ENCODE measurements at regions not wholly inside any gene's neighbourhood (a gene's known extent, or its start where the extent isn't known, plus 50 kb on each side); places are given as distances from the start of the nearest gene placed in this dataset.

DNA sequence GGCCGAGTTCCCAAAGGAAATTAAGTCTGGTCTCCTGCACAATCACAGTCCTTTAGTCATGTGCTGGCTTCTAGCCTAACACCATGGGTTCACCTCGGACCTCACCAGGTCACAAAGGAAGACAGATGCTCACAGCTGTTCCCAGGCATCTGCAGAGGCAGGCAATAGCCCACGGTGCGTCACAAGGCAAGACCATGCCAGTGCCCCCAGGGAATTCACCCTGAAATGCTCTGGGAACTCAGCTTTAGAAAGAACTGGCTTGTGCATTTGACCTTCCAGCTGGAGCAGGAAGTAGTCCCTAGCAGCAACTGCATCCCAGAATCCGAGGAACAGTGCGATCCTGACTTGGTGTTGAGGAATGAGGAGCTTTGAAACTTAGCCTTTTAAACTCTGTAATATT lies 96.8 kb upstream of the WASF3 start:
- no peaks in the 10 kb centered on the region for H3K27me3 ChIP-seq (ENCODE audit: insufficient read depth, poor library complexity, severe bottlenecking)
- H3K27ac ChIP-seq (replicated peaks) = no peak overlapping the region
- TF ChIP-seq, protein P1, sequence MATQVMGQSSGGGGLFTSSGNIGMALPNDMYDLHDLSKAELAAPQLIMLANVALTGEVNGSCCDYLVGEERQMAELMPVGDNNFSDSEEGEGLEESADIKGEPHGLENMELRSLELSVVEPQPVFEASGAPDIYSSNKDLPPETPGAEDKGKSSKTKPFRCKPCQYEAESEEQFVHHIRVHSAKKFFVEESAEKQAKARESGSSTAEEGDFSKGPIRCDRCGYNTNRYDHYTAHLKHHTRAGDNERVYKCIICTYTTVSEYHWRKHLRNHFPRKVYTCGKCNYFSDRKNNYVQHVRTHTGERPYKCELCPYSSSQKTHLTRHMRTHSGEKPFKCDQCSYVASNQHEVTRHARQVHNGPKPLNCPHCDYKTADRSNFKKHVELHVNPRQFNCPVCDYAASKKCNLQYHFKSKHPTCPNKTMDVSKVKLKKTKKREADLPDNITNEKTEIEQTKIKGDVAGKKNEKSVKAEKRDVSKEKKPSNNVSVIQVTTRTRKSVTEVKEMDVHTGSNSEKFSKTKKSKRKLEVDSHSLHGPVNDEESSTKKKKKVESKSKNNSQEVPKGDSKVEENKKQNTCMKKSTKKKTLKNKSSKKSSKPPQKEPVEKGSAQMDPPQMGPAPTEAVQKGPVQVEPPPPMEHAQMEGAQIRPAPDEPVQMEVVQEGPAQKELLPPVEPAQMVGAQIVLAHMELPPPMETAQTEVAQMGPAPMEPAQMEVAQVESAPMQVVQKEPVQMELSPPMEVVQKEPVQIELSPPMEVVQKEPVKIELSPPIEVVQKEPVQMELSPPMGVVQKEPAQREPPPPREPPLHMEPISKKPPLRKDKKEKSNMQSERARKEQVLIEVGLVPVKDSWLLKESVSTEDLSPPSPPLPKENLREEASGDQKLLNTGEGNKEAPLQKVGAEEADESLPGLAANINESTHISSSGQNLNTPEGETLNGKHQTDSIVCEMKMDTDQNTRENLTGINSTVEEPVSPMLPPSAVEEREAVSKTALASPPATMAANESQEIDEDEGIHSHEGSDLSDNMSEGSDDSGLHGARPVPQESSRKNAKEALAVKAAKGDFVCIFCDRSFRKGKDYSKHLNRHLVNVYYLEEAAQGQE (IDR thresholded peaks at IDR 0.05; ENCODE audit: insufficient replicate concordance, low read depth) = no peak
- no peak for TF ChIP-seq POLR2AphosphoS5 (IDR thresholded peaks at IDR 0.05; ENCODE audit: low read depth)
- TF ChIP-seq GABPA (IDR thresholded peaks at IDR 0.05; ENCODE audit: low read depth) = no peak
- TF ChIP-seq SPI1 (IDR thresholded peaks at IDR 0.05; ENCODE audit: borderline replicate concordance, low read depth) = no peak
- TF ChIP-seq, protein P2, sequence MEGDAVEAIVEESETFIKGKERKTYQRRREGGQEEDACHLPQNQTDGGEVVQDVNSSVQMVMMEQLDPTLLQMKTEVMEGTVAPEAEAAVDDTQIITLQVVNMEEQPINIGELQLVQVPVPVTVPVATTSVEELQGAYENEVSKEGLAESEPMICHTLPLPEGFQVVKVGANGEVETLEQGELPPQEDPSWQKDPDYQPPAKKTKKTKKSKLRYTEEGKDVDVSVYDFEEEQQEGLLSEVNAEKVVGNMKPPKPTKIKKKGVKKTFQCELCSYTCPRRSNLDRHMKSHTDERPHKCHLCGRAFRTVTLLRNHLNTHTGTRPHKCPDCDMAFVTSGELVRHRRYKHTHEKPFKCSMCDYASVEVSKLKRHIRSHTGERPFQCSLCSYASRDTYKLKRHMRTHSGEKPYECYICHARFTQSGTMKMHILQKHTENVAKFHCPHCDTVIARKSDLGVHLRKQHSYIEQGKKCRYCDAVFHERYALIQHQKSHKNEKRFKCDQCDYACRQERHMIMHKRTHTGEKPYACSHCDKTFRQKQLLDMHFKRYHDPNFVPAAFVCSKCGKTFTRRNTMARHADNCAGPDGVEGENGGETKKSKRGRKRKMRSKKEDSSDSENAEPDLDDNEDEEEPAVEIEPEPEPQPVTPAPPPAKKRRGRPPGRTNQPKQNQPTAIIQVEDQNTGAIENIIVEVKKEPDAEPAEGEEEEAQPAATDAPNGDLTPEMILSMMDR (IDR thresholded peaks at IDR 0.05; ENCODE audit: insufficient read depth, low read length) = no peak
- no peak for DNase-seq (ENCODE audit: low read depth in 1 of 2, low spot score in 1 of 2)
- H3K4me3 ChIP-seq (replicated peaks; ENCODE audit: insufficient read depth, low read length) = no peak overlapping the region

DNA sequence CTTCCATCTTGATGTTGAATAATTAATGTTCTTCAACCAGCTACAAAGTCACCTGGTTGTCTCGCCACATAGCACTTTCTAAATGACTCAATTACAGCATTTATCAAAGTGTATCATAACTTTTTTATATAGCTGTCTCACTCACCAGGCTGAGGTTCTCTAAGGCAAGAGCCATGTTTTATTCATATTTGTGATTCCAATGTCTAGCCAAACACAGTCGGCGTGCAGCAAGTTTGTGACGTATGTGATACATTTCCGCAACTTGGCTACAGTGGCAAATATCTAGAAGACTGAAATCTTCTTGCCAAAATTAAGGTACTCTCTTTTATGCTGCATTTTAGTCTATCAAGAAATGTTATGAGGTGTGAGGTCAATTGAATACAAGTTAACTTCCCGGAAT lies 94.2 kb upstream of the WASF3 start:
- no peaks in the 10 kb centered on the region for H3K27me3 ChIP-seq (ENCODE audit: insufficient read depth, poor library complexity, severe bottlenecking)
- no peak overlapping the region for H3K27ac ChIP-seq (replicated peaks)
- TF ChIP-seq, protein P2 (IDR thresholded peaks at IDR 0.05; ENCODE audit: insufficient read depth, low read length) = no peak
- TF ChIP-seq, protein P1 (IDR thresholded peaks at IDR 0.05; ENCODE audit: insufficient replicate concordance, low read depth) = no peak
- TF ChIP-seq GABPA (IDR thresholded peaks at IDR 0.05; ENCODE audit: low read depth) = no peak
- TF ChIP-seq POLR2AphosphoS5 (IDR thresholded peaks at IDR 0.05; ENCODE audit: low read depth) = no peak
- no peak for TF ChIP-seq SPI1 (IDR thresholded peaks at IDR 0.05; ENCODE audit: borderline replicate concordance, low read depth)
- no peak overlapping the region for H3K4me3 ChIP-seq (replicated peaks; ENCODE audit: insufficient read depth, low read length)
- no peak for DNase-seq (ENCODE audit: low read depth in 1 of 2, low spot score in 1 of 2)

DNA sequence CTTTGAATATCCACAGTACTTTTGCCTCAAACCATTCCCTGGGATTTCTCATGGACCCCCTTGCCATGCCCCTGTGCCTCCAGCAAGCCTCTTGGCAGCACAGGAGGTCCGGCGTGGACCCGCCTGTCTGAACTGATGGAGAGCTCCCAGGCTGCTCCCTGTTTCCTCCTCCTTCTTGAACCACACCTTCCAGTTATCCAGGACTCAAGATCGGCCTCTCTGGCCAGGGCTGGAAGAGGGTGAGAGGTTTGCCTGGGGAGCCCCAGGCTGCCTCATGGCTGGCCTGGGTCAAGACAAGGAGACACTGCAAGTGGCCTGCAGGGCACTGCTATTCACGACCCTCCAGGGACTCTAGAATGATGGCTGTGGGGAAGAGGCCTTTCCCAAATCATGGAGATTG lies 93.6 kb upstream of the WASF3 start:
- Histone ChIP-seq H3K27me3 (ENCODE audit: insufficient read depth, poor library complexity, severe bottlenecking) (no peaks in the 10 kb centered on the region), H3K4me3 (replicated peaks; ENCODE audit: insufficient read depth, low read length) (no peak overlapping the region), H3K27ac (replicated peaks) (no peak overlapping the region)
- DNase-seq (ENCODE audit: low read depth in 1 of 2, low spot score in 1 of 2) = no peak
- TF ChIP-seq GABPA (IDR thresholded peaks at IDR 0.05; ENCODE audit: low read depth) = no peak
- TF ChIP-seq POLR2AphosphoS5 (IDR thresholded peaks at IDR 0.05; ENCODE audit: low read depth) = no peak
- TF ChIP-seq, protein P2 (IDR thresholded peaks at IDR 0.05; ENCODE audit: insufficient read depth, low read length) = no peak
- TF ChIP-seq SPI1 (IDR thresholded peaks at IDR 0.05; ENCODE audit: borderline replicate concordance, low read depth) = no peak
- TF ChIP-seq, protein P1 (IDR thresholded peaks at IDR 0.05; ENCODE audit: insufficient replicate concordance, low read depth) = no peak
